A673 (cell line): ENCODE measurements at regions not wholly inside any gene's neighbourhood (a gene's known extent, or its start where the extent isn't known, plus 50 kb on each side); places are given as distances from the start of the nearest gene placed in this dataset.

Experiments
- BruUV-seq: library from RNA; stranded (reverse); fragments of 400-500 nt; replicated peaks from 2 replicates; lab custom pipeline; 2021; lab: Mats Ljungman, UMichigan
- CTCF ChIA-PET: fragments of 300-600 bp; sonication (Branson Sonifier 250); formaldehyde crosslinking; loops from one replicate; lab custom pipeline; 2022; ENCODE audit warnings: antibody characterized with exemption; lab: Charles Lee
- POLR2A ChIA-PET: fragments of 300-600 bp; sonication (Branson Sonifier 250); formaldehyde crosslinking; loops from one replicate; lab custom pipeline; 2022; ENCODE audit warnings: antibody characterized with exemption; ENCODE audit not compliant: low non-redundant PET; lab: Charles Lee
- DNase-seq: peaks from one replicate; pipeline ENCODE4 v3.0.0-alpha.2; 2015; ENCODE audit warnings: low spot score
- H3K27ac ChIP-seq: fragments of 200-600 bp; sonication (generic); 2 replicates; pipeline ENCODE4 v1.5.1; 2016; ENCODE audit warnings: mixed run types, low read depth, mild to moderate bottlenecking, mixed read lengths, antibody characterized with exemption, low read length; ENCODE audit not compliant: poor library complexity, severe bottlenecking
- H3K27me3 ChIP-seq: fragments of 200-600 bp; sonication (generic); replicated peaks from 2 replicates; pipeline ENCODE4 v1.6.1; 2017; ENCODE audit warnings: mixed run types, low read depth, mild to moderate bottlenecking, mixed read lengths, antibody characterized with exemption, low read length; ENCODE audit not compliant: insufficient read depth, poor library complexity
- H3K36me3 ChIP-seq: fragments of 200-600 bp; sonication (generic); 2 replicates; pipeline ENCODE4 v1.6.1; 2016; ENCODE audit warnings: mixed run types, mild to moderate bottlenecking, mixed read lengths, antibody characterized with exemption, low read length; ENCODE audit not compliant: insufficient read depth, poor library complexity, severe bottlenecking
- H3K4me1 ChIP-seq: fragments of 200-600 bp; sonication (generic); 2 replicates; pipeline ENCODE4 v1.6.1; 2017; ENCODE audit warnings: mixed run types, mild to moderate bottlenecking, mixed read lengths, antibody characterized with exemption, low read length; ENCODE audit not compliant: insufficient read depth, poor library complexity, severe bottlenecking
- H3K4me3 ChIP-seq: fragments of 200-600 bp; sonication (generic); 2 replicates; pipeline ENCODE4 v1.5.1; 2016; ENCODE audit warnings: low read depth, mixed run types, mild to moderate bottlenecking, mixed read lengths, low read length; ENCODE audit not compliant: poor library complexity, severe bottlenecking
- H3K9me3 ChIP-seq: fragments of 200-600 bp; sonication (generic); 2 replicates; pipeline ENCODE4 v1.6.1; 2016; ENCODE audit warnings: mixed run types, low read depth, mild to moderate bottlenecking, mixed read lengths, antibody characterized with exemption, low read length; ENCODE audit not compliant: poor library complexity, severe bottlenecking
- CTCF ChIP-seq: fragments of 300-800, 200-600 bp; sonication (generic); conservative IDR thresholded peaks from 2 replicates; pipeline ENCODE4 v1.5.1; 2017; ENCODE audit warnings: low read depth, mild to moderate bottlenecking, antibody characterized with exemption, low read length, moderate library complexity, mixed read lengths
- EZH2 ChIP-seq: fragments of 200-600 bp; sonication (generic); IDR thresholded peaks from 2 replicates; pipeline ENCODE4 v1.6.1; 2017; ENCODE audit warnings: borderline replicate concordance, low read depth, mild to moderate bottlenecking, mixed read lengths, antibody characterized with exemption, low read length; ENCODE audit not compliant: poor library complexity, severe bottlenecking
- intact Hi-C: fragments of 100-400 bp; cut with micrococcal nuclease; formaldehyde crosslinking; loops from one replicate; pipeline ENCODE4 v1.10.0; 2022; ENCODE audit not compliant: unreplicated experiment

DNA sequence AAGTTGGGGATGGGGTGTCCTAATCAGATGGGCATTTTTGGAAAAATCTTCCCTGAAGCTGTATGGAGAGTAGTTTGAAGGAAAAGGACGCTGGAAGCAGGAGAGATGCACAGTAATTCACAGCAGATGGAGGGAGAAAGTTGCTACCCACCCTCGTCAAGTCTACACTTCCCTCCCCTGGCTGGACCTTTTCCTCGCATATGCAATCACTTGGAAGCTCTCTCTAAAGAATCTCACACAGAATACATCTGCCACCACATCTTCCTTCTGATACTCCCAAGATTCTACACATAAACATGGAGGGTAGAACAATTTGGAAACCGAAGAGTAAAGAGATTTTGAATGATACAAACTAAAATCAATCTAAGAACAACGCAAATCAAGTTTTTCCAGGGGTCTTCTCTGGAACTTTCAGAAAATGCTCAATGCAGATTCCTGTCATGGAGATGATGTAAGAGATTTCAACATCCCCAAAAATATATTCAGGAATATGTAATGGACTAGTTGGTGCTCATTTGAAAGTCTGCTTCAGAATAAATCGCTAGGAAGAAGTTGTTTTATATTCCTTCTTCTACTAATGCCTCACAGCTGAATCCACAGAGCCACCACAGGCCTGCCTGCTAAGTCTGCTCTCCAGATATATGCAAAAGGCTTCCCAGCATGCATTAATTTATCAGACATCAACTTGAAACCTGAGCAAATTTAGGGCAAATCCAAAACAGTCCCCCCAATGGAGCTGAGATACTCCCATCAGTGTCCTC is 291.5 kb downstream of the LRATD1 start:
- DNase-seq, result no peak
- no TSS peak for BruUV-seq

GRCh38 chr2:14925471-14925870 is 293.0 kb downstream of the LRATD1 start:
- no peaks in the 10 kb centered on the region for H3K9me3 ChIP-seq
- no peak overlapping the region for H3K27ac ChIP-seq
- H3K4me1 ChIP-seq, result no peaks in the 10 kb centered on the region
- intact Hi-C loops, result loop anchor here (5.0 kb wide), 1 partner anchor 208 kb away; no protein-coding TSS in a partner anchor
- no peak overlapping the region for H3K4me3 ChIP-seq
- BruUV-seq, result no TSS peak
- CTCF ChIA-PET, result no interaction called here
- H3K36me3 ChIP-seq, result no peaks in the 10 kb centered on the region
- peaks cover 29% of the 10 kb centered on the region for H3K27me3 ChIP-seq
- DNase-seq, result no peak
- POLR2A ChIA-PET, result no interaction called here
- TF ChIP-seq CTCF (no peak), EZH2 (no peak)

More for the DNA sequence above, 291.5 kb downstream of the LRATD1 start:
- TF ChIP-seq CTCF (no peak), EZH2 (no peak)
- Histone ChIP-seq H3K4me3 (no peak overlapping the region), H3K27ac (no peak overlapping the region), H3K9me3 (no peaks in the 10 kb centered on the region), H3K27me3 (peaks cover 35% of the 10 kb centered on the region), H3K4me1 (no peaks in the 10 kb centered on the region), H3K36me3 (no peaks in the 10 kb centered on the region)
- intact Hi-C loops, result no loop called here
- ChIA-PET POLR2A (no interaction called here), CTCF (no interaction called here)

- no peaks in the 10 kb centered on the region for H3K36me3 ChIP-seq
- no TSS peak for BruUV-seq
- H3K27me3 ChIP-seq, result peaks cover 35% of the 10 kb centered on the region
- no peak overlapping the region for H3K4me3 ChIP-seq
- CTCF ChIA-PET, result no interaction called here
- intact Hi-C loops, result loop anchor here (5.0 kb wide), 1 partner anchor 210 kb away; no protein-coding TSS in a partner anchor
- no peak for DNase-seq
- no peak overlapping the region for H3K27ac ChIP-seq
- H3K9me3 ChIP-seq, result no peaks in the 10 kb centered on the region
- H3K4me1 ChIP-seq, result no peaks in the 10 kb centered on the region
- no peak for TF ChIP-seq EZH2
- TF ChIP-seq CTCF, result no peak
- POLR2A ChIA-PET, result no interaction called here
Observed at GRCh38 chr2:14927021-14927564, 294.6 kb downstream of the LRATD1 start.
